ENCODE measurements at regions not wholly inside any gene's neighbourhood (a gene's known extent, or its start where the extent isn't known, plus 50 kb on each side); places are given as distances from the start of the nearest gene placed in this dataset.

DNA sequence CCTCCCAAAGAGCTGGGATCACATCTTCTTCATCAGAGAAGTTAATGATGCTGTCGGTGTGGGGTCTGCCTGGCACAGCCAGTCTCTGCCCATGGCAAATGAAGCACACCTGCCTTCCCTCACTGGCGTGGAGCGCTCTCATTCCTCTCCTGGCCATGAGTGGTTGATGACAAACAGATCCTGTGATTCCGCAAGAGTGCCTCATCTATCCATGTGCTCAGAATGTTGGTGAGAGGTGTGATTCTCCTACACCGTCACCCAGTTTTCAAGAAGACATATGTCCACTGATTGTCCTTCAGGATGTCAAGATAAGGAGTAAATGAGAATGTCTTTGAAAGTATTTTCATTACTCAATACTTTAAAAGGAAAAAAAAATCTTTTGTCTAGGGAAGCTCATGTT is 97.5 kb upstream of the GGTLC1 start:
- TF ChIP-seq, protein P1, sequence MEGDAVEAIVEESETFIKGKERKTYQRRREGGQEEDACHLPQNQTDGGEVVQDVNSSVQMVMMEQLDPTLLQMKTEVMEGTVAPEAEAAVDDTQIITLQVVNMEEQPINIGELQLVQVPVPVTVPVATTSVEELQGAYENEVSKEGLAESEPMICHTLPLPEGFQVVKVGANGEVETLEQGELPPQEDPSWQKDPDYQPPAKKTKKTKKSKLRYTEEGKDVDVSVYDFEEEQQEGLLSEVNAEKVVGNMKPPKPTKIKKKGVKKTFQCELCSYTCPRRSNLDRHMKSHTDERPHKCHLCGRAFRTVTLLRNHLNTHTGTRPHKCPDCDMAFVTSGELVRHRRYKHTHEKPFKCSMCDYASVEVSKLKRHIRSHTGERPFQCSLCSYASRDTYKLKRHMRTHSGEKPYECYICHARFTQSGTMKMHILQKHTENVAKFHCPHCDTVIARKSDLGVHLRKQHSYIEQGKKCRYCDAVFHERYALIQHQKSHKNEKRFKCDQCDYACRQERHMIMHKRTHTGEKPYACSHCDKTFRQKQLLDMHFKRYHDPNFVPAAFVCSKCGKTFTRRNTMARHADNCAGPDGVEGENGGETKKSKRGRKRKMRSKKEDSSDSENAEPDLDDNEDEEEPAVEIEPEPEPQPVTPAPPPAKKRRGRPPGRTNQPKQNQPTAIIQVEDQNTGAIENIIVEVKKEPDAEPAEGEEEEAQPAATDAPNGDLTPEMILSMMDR (IDR thresholded peaks at IDR 0.05), result no peak
- no peak for TF ChIP-seq EP300 (IDR thresholded peaks at IDR 0.05)
